Psoas muscle (tissue), 7 donors: ENCODE measurements at regions not wholly inside any gene's neighbourhood (a gene's known extent, or its start where the extent isn't known, plus 50 kb on each side); places are given as distances from the start of the nearest gene placed in this dataset.

Experiments
- ATAC-seq, 4 donors: fragments of 200-7000 bp; cut with Tn5 transposase; one replicate each; pipeline ENCODE4 v1.9.1; 2020; ENCODE audit warnings: moderate library complexity in 3 of 4, mild to moderate bottlenecking in 2 of 4
- DNase-seq, 2 donors: peaks; one replicate each; pipeline ENCODE4 v3.0.0-alpha.2; 2020
- H3K27ac ChIP-seq: fragments of 200-600 bp; one replicate; pipeline ENCODE4 v1.8.0; 2022
- H3K27me3 ChIP-seq, 3 donors: fragments of 200-600 bp in 1 of 3; one replicate each; pipeline versions ENCODE4 v1.6.1 to v1.8.0; 2013 to 2022; ENCODE audit warnings: low read length in 2 of 3, mild to moderate bottlenecking in 2 of 3, moderate library complexity in 1 of 3; ENCODE audit not compliant: insufficient read depth in 3 of 3
- H3K36me3 ChIP-seq, 2 donors: fragments of 200-600 bp in 1 of 2; one replicate each; pipeline versions ENCODE4 v1.6.1 to v1.8.0; 2013 to 2022; ENCODE audit warnings: low read depth in 1 of 2, mild to moderate bottlenecking in 1 of 2, moderate library complexity in 1 of 2; ENCODE audit not compliant: insufficient read depth in 1 of 2
- H3K4me1 ChIP-seq: fragments of 200-600 bp; one replicate; pipeline ENCODE4 v1.8.0; 2022
- H3K4me3 ChIP-seq: fragments of 200-600 bp; one replicate; pipeline ENCODE4 v1.8.0; 2022; ENCODE audit warnings: mild to moderate bottlenecking
- H3K9me3 ChIP-seq: fragments of 200-600 bp; one replicate; pipeline ENCODE4 v1.8.0; 2022
- WGBS, 3 donors: extraction: QIAGEN DNeasy Blood & Tissue Kit; methylation state at CpG; one replicate each; pipeline versions ENCODE4 v1.1.6 to v1.1.7; 2013; 5-methylcytosine and 5-hydroxymethylcytosine counted together
- intact Hi-C, 2 donors: fragments of 100-400 bp; cut with DNase I; formaldehyde crosslinking; loops; one replicate each; pipeline versions ENCODE4 v1.11.0 to v1.14.2; 2022
- TF ChIP-seq, protein P1 (sequence below): fragments of 200-600 bp; IDR thresholded peaks from one replicate; pipeline ENCODE4 v1.8.0; 2022; ENCODE audit warnings: antibody characterized with exemption
- donor health status: healthy with polysubstance abuse.
- donor health status: DM: no; HTN: no; CAD: no; lungs with moderate emphysema.
- donor health status: Bipolar disorder and iron deficiency.
- donor health status: healthy.
- donor health status: DM: yes; HTN: yes; CAD: no.
- donor health status: DM: no; HTN: no; CAD: no.
- donor health status: DM: yes; HTN: yes; CAD: no.

DNA sequence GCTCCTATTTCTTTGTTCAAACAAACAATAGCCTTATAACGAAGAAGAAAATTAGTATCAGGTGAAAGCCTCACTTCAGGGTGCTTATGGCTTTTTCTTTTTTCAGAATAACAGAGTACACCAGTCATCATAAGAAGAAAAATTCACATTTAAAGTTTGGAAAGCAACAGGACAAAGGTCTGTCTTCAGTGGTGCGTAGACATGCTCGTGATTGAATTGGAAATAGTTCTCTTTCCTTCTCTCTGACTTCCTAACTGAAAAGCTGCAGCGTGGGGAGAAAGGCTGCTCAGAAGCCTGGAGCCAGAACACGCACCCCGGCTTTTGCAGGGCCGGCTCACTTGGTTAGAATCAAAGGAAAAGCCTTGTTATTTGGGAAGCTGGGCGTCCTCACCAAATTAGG, 127.6 kb upstream of the ZNF516 start:
- Histone ChIP-seq H3K27ac (no peak overlapping the region), H3K27me3 (peaks cover 0 to 2% (median 0%) of the 10 kb centered on the region in 3 donors), H3K4me3 (no peak overlapping the region), H3K36me3 (no peaks in the 10 kb centered on the region), H3K4me1 (peaks cover 4% of the 10 kb centered on the region), H3K9me3 (no peaks in the 10 kb centered on the region)
- intact Hi-C loops, result loop anchor here (5.0 kb wide), 2 partner anchors 55 to 225 kb away; no protein-coding TSS in a partner anchor
- ATAC-seq, result no peak
- TF ChIP-seq, protein P1, sequence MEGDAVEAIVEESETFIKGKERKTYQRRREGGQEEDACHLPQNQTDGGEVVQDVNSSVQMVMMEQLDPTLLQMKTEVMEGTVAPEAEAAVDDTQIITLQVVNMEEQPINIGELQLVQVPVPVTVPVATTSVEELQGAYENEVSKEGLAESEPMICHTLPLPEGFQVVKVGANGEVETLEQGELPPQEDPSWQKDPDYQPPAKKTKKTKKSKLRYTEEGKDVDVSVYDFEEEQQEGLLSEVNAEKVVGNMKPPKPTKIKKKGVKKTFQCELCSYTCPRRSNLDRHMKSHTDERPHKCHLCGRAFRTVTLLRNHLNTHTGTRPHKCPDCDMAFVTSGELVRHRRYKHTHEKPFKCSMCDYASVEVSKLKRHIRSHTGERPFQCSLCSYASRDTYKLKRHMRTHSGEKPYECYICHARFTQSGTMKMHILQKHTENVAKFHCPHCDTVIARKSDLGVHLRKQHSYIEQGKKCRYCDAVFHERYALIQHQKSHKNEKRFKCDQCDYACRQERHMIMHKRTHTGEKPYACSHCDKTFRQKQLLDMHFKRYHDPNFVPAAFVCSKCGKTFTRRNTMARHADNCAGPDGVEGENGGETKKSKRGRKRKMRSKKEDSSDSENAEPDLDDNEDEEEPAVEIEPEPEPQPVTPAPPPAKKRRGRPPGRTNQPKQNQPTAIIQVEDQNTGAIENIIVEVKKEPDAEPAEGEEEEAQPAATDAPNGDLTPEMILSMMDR, result no peak
- WGBS, 3 donors, result 83 to 87% (median 84%) methylated on average over 8 of the region's 8 CpGs
- no peak for DNase-seq

DNA sequence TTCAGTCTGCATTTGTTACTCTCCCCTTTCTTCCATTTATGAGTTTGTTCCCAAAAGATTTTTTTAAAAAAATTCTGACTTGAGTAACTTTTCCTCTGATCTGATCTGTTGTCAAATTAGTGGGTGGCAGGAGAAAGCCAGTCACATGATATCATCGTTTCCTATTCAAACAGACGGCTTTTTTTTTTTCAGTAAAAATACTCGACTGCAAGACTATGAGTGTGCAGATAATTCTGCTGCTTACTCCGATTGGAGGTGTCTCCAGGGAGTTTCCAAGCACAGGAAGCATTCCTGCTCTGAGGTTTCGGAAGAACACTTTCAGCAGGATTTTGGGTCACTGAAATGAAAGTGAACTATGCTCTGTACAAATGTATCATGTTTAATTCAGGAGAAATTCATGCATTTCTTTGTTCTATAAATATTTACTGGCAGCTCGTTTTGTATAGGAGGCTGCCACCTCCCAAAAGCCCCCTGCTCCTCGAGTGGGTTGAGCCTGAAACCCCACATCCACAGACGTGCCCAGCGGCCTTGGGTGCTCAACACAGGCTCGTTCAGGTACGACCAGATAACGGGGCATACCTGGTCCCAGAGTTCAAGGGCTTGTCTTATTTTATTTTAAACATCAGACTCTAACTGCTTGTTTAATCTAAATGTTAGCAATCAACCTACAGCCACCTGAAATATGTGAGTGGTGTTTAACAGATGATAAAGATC, 126.9 kb upstream of the ZNF516 start:
- H3K4me1 ChIP-seq, result peaks cover 4% of the 10 kb centered on the region
- intact Hi-C loops, result loop anchor here (5.0 kb wide), 2 partner anchors 55 to 225 kb away; no protein-coding TSS in a partner anchor
- peaks cover 0 to 2% (median 0%) of the 10 kb centered on the region in 3 donors for H3K27me3 ChIP-seq
- no peaks in the 10 kb centered on the region for H3K9me3 ChIP-seq
- no peak overlapping the region for H3K4me3 ChIP-seq
- no peak overlapping the region for H3K27ac ChIP-seq
- WGBS, 3 donors, result 41 to 56% (median 56%) methylated on average over 12 of the region's 12 CpGs
- no peak for ATAC-seq
- DNase-seq, result no peak
- TF ChIP-seq, protein P1, result no peak
- H3K36me3 ChIP-seq, result no peaks in the 10 kb centered on the region

DNA sequence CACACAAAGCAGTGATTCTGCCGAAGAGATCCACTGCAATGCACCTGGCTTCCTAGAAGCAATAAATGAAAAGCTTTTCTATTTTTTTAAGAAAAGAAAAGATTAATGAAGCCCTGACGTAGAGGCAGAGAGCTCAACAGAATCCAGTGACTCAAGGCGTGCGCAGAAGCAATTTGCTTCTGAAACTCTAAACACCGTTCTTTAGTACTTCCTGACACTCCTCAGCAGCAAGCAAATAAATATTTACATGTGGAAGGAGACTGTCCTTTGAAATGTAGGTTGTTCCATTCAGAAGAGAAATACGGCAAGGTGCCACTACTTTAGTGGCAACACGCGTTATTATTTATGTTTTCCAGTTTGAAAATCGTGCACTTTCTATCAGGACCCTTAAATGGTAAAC, 126.2 kb upstream of the ZNF516 start:
- Histone ChIP-seq H3K4me1 (peaks cover 4% of the 10 kb centered on the region), H3K4me3 (no peak overlapping the region), H3K27ac (no peak overlapping the region), H3K9me3 (no peaks in the 10 kb centered on the region), H3K27me3 (peaks cover 0 to 2% (median 0%) of the 10 kb centered on the region in 3 donors), H3K36me3 (no peaks in the 10 kb centered on the region)
- WGBS, 3 donors, result 53 to 60% (median 58%) methylated on average over 9 of the region's 9 CpGs
- TF ChIP-seq, protein P1, result no peak
- DNase-seq (no peak), ATAC-seq (no peak)
- intact Hi-C loops, result loop anchor here (5.0 kb wide), 2 partner anchors 54 to 224 kb away; no protein-coding TSS in a partner anchor

DNA sequence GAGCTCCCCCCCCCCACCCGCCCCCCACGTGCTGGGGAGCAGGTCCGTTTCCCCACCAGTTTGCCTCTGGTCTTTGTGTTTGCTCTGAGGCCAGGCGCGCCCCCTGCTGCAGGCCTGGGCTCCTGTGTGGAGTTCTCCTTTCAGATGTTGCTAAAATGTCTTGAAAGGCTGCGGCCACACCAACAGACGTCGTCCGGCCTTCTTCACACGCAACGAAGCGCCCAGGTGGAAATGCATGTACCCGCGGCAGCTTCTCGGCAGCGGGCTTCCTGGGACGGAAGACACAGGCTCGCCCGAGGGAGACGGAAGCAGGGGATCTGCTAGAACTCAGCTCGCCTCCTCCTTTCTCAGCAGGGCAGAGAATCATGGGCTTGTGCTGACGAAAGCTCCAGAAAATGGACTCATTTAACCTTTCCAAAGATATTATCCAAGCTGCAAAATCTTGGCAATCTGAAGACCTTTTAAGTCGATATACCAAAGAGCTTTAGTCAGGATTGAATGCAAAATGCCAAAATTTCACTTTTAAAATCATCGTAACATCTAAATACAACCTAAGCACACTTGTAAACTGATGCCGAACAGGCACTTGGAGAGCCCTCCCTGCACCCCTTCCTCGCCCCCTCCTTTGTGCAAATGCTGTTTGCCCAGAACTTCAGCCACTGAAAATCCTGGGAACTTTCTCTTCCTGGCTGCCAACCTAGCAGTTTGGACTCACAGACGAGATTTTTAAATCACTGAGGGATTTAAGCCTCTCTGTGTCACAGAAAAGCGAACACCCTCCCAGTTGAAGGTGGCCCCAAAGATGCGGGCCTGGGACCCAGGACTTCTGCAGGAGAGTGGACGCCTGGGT, 125.5 kb upstream of the ZNF516 start:
- peak; percentile 76 to 82 for DNase-seq
- Histone ChIP-seq H3K27me3 (peaks cover 0 to 2% (median 0%) of the 10 kb centered on the region in 3 donors), H3K4me1 (peaks cover 4% of the 10 kb centered on the region), H3K36me3 (no peaks in the 10 kb centered on the region), H3K4me3 (peak overlapping the region; percentile 61), H3K27ac (no peak overlapping the region), H3K9me3 (no peaks in the 10 kb centered on the region)
- intact Hi-C loops, result loop anchor here (5.0 kb wide), 2 partner anchors 53 to 223 kb away; no protein-coding TSS in a partner anchor
- WGBS, 3 donors, result 13 to 23% (median 19%) methylated on average over 28 to 30 of the region's 30 CpGs
- TF ChIP-seq, protein P1, result peak; percentile 57
- peak; percentile 81 to 94 (median 84) for ATAC-seq
